ENCODE measurements at regions not wholly inside any gene's neighbourhood (a gene's known extent, or its start where the extent isn't known, plus 50 kb on each side); places are given as distances from the start of the nearest gene placed in this dataset.
A peak's percentile ranks its signal among the peaks of the same experiment; 100 is the strongest.

- DNase-seq (ENCODE audit: low read depth), result no peak
Observed at GRCh38 chr7:33701189-33701740, 204.1 kb upstream of the BMPER start.

GRCh38 chr7:33701927-33702326 is 203.4 kb upstream of the BMPER start:
- no peak for DNase-seq (ENCODE audit: low read depth)

- DNase-seq (ENCODE audit: low read depth), result no peak
Observed at GRCh38 chr7:33702514-33703054, 202.8 kb upstream of the BMPER start.

GRCh38 chr7:33705333-33705833 is 200.0 kb upstream of the BMPER start:
- DNase-seq (ENCODE audit: low read depth), result no peak

GRCh38 chr7:33706186-33706585 is 199.2 kb upstream of the BMPER start:
- DNase-seq (ENCODE audit: low read depth), result no peak

GRCh38 chr7:33706771-33707200 is 198.6 kb upstream of the BMPER start:
- DNase-seq (ENCODE audit: low read depth), result no peak

GRCh38 chr7:33707427-33707826 is 197.9 kb upstream of the BMPER start:
- no peak for DNase-seq (ENCODE audit: low read depth)

GRCh38 chr7:33710608-33711007 is 194.7 kb upstream of the BMPER start:
- DNase-seq (ENCODE audit: low read depth), result peak; percentile 86

- DNase-seq (ENCODE audit: low read depth), result no peak
Observed at GRCh38 chr7:33711231-33712019, 193.9 kb upstream of the BMPER start.

- DNase-seq (ENCODE audit: low read depth), result no peak
Observed at GRCh38 chr7:33712020-33712414, 193.3 kb upstream of the BMPER start.

- no peak for DNase-seq (ENCODE audit: low read depth)
Observed at GRCh38 chr7:33714208-33714607, 191.1 kb upstream of the BMPER start.

GRCh38 chr7:33716581-33717477 is 188.5 kb upstream of the BMPER start:
- DNase-seq (ENCODE audit: low read depth), result peak; percentile 73

- DNase-seq (ENCODE audit: low read depth), result peak; percentile 61
Observed at GRCh38 chr7:33719059-33719581, 186.2 kb upstream of the BMPER start.

GRCh38 chr7:33720139-33720538 is 185.2 kb upstream of the BMPER start:
- DNase-seq (ENCODE audit: low read depth), result no peak

GRCh38 chr7:33720870-33721269 is 184.5 kb upstream of the BMPER start:
- DNase-seq (ENCODE audit: low read depth), result no peak

GRCh38 chr7:33721895-33722294 is 183.4 kb upstream of the BMPER start:
- no peak for DNase-seq (ENCODE audit: low read depth)

GRCh38 chr7:33722383-33723101 is 182.8 kb upstream of the BMPER start:
- peak; percentile 99 for DNase-seq (ENCODE audit: low read depth)

GRCh38 chr7:33724201-33724600 is 181.1 kb upstream of the BMPER start:
- DNase-seq (ENCODE audit: low read depth), result no peak

GRCh38 chr7:33725111-33726025 is 180.0 kb upstream of the BMPER start:
- DNase-seq (ENCODE audit: low read depth), result no peak

- no peak for DNase-seq (ENCODE audit: low read depth)
Observed at GRCh38 chr7:33726582-33726981, 178.8 kb upstream of the BMPER start.

Measured in LHCN-M2 (cell line).